GM21786 (cell line): ENCODE measurements at regions not wholly inside any gene's neighbourhood (a gene's known extent, or its start where the extent isn't known, plus 50 kb on each side); places are given as distances from the start of the nearest gene placed in this dataset.
"Not testable (repeated sequence)": the region's sequence is repeated elsewhere in the genome, so short reads cannot be mapped to it uniquely, and the experiment has no call there.

ENCODE experiments used
- ATAC-seq: cut with Tn5 transposase; IDR thresholded peaks from one replicate; pipeline ENCODE4 v1.9.1; 2021; ENCODE audit not compliant: unreplicated experiment

DNA sequence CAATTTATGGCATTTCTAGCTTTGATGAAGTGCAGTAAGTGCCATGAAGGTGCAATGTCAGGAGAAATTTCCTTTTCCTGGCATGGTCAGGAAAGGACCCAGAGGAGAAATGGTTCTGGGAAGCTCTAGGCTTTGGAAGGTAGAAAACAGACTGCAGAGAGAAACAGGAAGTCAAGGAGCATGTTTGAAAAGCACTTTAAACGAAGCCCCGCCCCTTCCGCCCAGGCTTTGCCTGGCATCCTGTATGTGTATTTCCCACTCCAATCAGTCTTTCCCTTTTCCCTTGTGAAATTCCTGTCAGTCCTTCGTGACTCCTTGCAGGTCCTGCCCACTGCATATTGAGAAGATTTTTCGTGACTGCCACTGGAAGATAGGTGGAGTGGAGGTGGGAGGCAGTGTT, 320.9 kb upstream of the SASH1 start:
- ATAC-seq, result no peak

GRCh38 chr6:148022279-148022678, 320.4 kb upstream of the SASH1 start:
- not testable (repeated sequence) for ATAC-seq

DNA sequence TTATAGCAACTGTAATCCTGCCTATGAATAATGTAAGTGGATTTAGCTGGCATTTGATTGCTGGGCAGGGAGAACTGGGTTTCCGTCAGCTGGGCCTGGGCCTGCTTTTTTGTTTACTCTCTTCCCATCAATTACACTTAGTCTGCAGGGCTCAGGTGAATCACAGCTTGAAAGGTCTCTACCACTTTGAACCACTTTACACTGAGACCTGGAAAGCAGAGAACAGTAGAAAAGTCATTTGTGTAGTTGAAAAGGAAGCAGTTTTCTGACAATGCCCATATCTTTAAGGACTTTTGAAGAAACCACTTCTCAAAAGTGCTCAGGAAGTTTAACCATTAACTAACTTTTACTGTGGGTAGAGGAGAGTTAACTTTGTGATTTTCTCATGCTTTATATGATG, 315.4 kb upstream of the SASH1 start:
- ATAC-seq, result no peak

DNA sequence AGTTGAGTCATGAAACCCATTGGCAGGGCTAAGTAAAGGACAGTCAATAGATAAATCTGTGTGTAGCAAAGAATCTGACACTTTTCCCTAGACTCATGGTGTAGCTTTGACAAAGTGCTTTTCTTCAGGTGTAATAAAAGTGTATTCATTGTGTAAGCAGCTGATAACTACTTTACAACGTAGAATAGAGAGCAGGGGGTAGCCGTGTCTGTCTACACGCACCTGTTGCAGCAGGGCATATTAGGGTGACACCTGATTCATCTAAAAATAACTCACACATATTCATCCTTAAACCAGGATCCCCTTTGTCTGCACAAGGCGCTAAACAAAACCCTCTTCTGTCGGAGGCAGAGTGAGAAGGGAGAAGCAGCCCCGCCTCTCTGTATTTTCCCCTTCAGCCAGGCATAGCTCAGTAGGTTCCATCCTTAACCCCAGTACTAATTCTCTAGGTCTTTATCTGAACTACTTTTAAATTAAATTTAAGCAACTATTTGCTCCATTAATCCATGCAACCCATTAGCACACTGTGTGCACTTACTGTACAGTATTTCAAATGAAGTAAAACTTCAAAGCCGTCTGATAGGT, 306.7 kb upstream of the SASH1 start:
- no peak for ATAC-seq

DNA sequence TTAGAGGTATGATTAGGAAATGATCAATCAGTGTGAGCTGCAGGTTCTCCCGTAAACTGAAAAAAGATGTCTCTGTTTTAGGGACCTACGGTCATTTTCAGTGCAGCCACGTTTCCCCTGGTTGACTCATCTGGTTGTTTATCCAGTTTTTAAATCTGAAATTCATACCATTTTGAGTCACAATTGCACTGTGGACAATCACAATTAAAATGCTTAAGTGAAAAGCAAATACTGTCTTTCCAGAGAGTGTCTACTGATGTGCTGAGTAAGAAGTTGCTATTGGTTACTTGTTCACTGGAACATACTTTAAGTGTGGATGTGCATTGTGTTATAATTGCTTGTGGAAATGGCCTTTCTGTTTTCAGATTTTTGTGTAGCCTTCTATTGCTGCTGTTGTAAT, 305.1 kb upstream of the SASH1 start:
- ATAC-seq, result no peak

- ATAC-seq, result no peak
These were observed 301.1 kb upstream of the SASH1 start for GRCh38 chr6:148041546-148041945.

DNA sequence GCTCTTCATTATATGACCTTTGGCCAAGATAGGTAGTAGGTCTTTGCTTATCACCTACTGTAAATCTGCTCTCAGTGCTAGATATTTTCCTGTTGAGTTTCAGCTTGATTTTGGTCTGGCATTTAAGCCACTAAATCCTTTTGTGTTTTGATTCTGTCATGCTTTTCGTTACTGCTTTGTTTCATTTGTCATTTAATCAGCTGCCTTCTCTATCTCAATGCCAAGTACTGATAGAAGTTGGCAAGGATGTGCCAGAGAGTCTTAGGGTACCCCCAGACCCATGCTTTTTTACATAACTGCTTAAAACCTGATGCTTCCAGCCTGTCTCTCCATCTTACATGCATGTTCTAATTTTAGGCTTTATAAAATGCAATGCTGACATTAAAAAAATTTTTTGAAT, 300.1 kb upstream of the SASH1 start:
- no peak for ATAC-seq

DNA sequence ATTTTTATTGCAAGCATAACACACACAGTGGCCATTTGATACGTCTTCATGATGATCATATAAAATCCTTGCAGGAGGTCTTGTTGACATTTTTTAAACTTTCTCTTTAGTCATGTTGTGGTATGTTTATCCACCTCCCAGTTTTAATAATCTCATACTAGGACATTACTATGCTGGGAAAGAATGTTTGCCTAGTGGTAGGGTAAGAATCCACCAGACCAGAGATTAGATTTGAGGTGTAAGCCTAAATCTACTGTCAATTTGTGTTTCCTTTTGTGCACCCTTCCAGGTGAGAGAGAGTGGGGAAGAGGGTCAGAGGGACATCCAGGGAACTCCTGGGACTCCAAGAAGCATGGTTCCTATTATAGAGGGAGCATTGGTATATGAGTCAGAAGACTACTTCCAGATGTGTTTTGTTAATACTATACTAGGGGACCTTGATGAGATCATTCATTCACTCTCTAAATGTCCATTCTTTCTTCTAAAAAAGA, 298.3 kb upstream of the SASH1 start:
- no peak for ATAC-seq

DNA sequence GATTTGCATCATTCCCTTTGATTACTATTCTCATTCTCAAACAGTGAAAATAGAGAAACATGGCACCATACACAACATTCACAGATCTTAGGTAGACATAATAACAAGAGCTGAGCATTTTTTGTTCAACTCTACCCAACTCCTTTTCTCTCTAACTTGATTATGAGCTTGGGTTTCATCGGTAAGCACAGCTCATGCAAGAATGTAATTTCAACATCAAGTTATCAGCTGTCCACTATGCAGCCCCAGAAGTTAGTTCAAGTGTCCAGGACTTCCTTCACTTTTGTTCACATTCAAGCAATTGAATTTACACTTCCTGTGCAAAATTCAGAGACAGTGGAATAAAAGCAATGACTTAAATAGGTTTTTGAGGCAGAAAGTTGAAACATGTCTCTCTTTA, 297.7 kb upstream of the SASH1 start:
- ATAC-seq, result no peak

DNA sequence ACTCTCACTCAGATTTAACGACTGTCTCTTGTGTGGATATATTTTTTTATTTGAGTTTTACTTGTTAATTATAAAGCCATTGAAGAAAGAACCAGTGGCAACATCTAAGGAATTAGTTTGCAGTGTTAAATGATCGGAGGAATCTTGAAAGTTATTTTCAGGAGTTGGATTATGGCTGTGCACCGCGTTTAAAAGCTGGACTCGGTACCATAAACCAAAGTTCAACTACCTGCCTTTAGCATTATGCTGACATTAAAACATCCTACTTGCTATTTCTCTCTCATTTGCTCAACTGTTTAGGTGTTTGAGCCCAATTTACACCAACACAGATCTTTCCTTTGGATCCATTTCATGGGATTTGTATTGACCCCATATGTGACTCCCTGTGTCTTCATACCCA, 289.4 kb upstream of the SASH1 start:
- no peak for ATAC-seq

GRCh38 chr6:148053796-148054195, 288.8 kb upstream of the SASH1 start:
- ATAC-seq, result no peak

GRCh38 chr6:148054219-148054618, 288.4 kb upstream of the SASH1 start:
- ATAC-seq, result no peak

- ATAC-seq, result no peak
These were observed 287.2 kb upstream of the SASH1 start for GRCh38 chr6:148055419-148055818.

- no peak for ATAC-seq
These were observed 282.8 kb upstream of the SASH1 start for GRCh38 chr6:148059869-148060268.

DNA sequence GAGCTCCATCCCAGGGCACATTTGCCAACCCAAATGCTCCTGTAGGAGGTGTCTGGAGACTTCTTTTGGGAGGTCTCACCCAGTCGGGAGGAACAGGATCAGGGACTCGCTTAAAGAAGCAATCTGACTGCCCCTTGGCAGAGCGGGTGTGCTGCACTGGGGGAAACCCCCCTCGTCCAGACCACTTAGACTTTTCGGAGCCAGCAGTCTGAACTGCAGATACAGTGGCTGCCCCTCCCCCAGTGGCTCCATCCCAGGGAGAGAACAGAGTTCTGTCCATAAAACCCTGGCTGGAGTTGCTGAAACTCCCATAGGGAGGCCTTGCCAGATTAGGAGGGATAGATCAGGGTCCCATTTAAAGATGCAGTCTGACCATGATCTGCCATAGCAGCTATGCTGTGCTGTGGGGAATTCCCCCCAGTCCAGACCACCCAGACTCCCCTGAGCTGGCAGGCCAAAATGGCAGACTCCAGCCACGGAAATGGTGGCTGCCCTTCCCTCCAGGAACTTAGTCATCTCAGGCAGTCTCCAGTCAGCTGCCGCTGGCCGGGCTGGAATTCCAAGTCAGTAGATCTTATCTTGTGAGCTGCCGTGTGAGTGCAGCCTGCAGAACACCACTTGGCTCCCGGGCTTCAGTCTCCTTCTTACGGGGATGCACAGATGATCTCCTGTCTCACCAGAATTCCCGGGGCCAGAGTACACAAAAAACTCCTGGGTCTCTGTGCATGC, 278.1 kb upstream of the SASH1 start:
- ATAC-seq, result no peak

DNA sequence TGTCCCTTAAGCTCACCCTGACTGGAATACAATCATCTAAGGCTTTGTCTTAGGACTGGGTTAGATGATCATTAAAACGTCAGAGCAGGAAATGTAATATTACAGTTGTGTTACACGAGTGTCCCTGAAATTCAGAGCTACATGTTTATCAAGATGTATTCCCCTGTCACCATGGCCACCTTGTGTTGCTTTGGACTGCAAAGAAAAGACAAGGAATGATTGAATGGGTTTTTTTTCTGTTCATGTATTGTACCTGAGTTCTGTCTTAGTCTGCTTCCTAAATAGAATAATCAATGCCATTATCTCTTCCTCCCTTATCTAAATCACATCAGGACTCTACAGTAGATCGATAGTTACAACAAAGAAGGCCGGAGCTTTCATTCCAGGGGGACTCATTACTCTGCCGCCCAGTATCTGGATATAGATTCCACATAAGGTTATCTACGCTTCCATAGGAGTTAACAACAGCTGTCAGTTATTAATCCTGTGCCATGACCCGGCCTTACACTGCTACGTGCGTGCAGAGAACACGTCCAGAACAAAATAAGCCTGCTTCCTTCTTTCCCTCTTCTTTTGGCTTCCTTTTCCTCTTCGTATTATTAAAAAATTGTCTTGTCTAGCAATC, 274.1 kb upstream of the SASH1 start:
- no peak for ATAC-seq

GRCh38 chr6:148069256-148069655, 273.4 kb upstream of the SASH1 start:
- ATAC-seq, result no peak

GRCh38 chr6:148074291-148074690, 268.3 kb upstream of the SASH1 start:
- no peak for ATAC-seq

DNA sequence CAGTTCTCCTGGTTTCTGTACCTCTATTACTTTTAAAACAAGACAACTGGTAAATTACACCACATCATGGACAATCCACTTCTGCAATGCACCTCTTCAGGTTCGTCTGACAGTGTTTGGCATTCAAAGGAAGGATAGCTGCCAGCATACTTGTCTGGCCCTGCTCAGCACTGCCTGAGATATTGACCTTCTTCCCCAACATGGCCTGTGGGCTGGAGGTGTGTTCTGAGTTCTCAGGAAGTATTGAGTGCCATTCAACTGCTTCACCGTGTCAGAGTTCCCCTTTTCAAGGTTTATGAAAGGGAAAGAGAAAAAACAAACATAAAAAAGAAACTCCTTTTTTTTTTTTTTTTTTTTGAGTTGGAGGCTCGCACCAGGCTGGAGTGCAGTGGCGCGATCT, 267.9 kb upstream of the SASH1 start:
- no peak for ATAC-seq

DNA sequence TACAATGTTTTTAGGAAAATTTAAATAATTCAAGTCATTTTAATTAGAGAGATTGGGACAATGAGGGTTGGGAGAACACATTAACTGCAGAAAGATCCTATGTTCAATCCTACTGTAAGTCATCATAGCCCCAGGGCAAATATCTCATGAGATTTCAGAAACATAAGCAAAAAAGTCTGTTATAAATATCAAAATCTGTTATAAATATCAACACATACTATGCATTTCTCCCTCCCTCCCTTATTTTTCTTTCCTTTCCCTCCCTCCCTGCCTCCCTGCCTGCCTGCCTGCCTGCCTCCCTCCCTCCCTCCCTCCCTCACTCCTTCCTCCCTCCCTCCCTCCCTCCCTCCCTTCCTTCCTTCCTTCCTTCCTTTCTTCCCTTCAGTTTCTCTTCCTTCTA, 267.3 kb upstream of the SASH1 start:
- ATAC-seq, result no peak

- no peak for ATAC-seq
These were observed 266.6 kb upstream of the SASH1 start for GRCh38 chr6:148076051-148076450.

DNA sequence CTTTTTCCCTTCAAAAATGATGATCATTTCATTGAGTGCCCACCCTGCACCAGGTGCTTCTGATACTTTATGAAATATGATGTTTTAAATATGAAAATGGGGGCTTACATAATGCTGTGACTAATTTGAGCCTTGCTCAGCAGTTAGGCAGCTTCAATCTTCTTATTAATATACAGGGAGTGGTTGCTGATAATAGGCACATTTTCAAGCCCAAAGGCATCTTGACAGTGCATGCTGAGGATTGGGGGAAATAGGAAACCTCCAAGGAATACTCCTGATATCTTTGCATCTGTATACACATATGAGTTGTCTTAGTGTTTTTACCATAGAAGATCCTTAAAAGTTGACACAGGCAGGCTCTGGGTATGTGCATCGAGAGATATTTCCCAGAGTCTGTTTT, 262.3 kb upstream of the SASH1 start:
- ATAC-seq, result no peak
